NB4 (cell line): ENCODE measurements at regions not wholly inside any gene's neighbourhood (a gene's known extent, or its start where the extent isn't known, plus 50 kb on each side); places are given as distances from the start of the nearest gene placed in this dataset.

Source experiments
- CTCF ChIP-seq: IDR thresholded peaks from one replicate; pipeline ENCODE4 v1.5.1; 2012; ENCODE audit warnings: low read depth, low read length
- MAX ChIP-seq: IDR thresholded peaks from 2 replicates; pipeline ENCODE4 v1.6.1; 2011; ENCODE audit warnings: low read depth, low read length
- MYC ChIP-seq: IDR thresholded peaks from 2 replicates; pipeline ENCODE4 v1.6.1; 2011; ENCODE audit warnings: low read depth, low read length
- POLR2A ChIP-seq: IDR thresholded peaks from 2 replicates; pipeline ENCODE4 v1.6.1; 2011; ENCODE audit warnings: mild to moderate bottlenecking; ENCODE audit not compliant: insufficient read length; ENCODE audit errors: extremely low read depth

GRCh38 chr2:106306387-106306786, 112.3 kb upstream of the UXS1 start:
- TF ChIP-seq POLR2A (no peak), CTCF (no peak), MYC (no peak), MAX (no peak)
